CD4-positive, alpha-beta T cell treated with Interleukin-2 at 100 ng/mL for 4 hours (primary cell): ENCODE measurements at regions not wholly inside any gene's neighbourhood (a gene's known extent, or its start where the extent isn't known, plus 50 kb on each side); places are given as distances from the start of the nearest gene placed in this dataset.

ENCODE experiments used
- DNase-seq: peaks from one replicate; pipeline ENCODE4 v3.0.0-alpha.2; 2020; ENCODE audit warnings: low spot score

DNA sequence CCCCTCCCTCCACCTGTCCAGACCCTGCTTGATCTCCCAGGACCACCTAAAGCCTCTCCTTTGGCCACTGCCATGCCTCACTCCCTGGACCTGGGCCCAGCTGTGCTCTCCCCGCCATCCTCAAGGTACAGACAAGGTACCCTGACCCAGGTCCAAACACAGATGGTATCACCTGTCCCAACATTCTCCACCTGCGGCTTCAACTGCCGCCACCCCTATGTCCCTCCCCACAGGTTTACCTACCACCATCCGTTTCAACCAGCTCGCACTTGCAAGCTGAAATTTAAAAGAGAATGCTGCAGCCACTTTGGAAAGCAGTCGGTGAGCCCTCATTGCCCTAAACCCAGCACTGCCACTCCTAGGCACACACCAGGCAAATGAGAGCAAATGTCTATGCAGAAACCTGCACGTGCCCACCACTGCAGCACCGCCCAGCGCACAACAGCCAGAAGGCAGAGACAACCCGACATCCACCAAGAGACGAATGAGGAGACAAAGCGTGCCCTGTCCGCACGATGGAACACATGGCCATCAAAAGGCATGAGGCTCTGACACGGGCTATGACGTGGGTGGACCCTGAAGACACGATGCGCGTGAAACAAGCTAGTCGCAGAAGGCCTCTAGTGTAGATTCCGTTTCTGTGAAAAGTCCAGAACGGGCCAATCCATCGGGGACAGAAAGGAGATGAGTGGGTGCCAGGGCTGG, 71.0 kb downstream of the RFLNA start:
- DNase-seq: no peak
